Smooth muscle cell (in vitro differentiated cells): ENCODE measurements at regions not wholly inside any gene's neighbourhood (a gene's known extent, or its start where the extent isn't known, plus 50 kb on each side); places are given as distances from the start of the nearest gene placed in this dataset.

Experiments used
- DNase-seq: peaks from one replicate; lab custom pipeline; 2025; ENCODE audit not compliant: unreplicated experiment; lab: John Stamatoyannopoulos, UW
- H2AFZ ChIP-seq: fragments of 200-600 bp; sonication (generic); 2 replicates; pipeline ENCODE4 v1.6.0; 2016; ENCODE audit warnings: antibody characterized with exemption, low read depth, mild to moderate bottlenecking
- H3F3A ChIP-seq: fragments of 200-600 bp; sonication (generic); 2 replicates; pipeline ENCODE4 v1.6.0; 2017; ENCODE audit warnings: antibody characterized with exemption, low read depth
- H3K27ac ChIP-seq: fragments of 200-600 bp; sonication (generic); 2 replicates; pipeline ENCODE4 v1.5.1; 2016; ENCODE audit warnings: low read depth, mild to moderate bottlenecking
- H3K27me3 ChIP-seq: fragments of 200-600 bp; sonication (generic); 2 replicates; pipeline ENCODE4 v1.6.1; 2016; ENCODE audit warnings: low read depth, mild to moderate bottlenecking
- H3K36me3 ChIP-seq: fragments of 200-600 bp; sonication (generic); 2 replicates; pipeline ENCODE4 v1.5.1; 2016; ENCODE audit warnings: low read depth
- H3K4me1 ChIP-seq: fragments of 200-600 bp; sonication (generic); 2 replicates; pipeline ENCODE4 v1.5.1; 2016; ENCODE audit warnings: low read depth
- H3K4me2 ChIP-seq: fragments of 200-600 bp; sonication (generic); 2 replicates; pipeline ENCODE4 v1.6.0; 2016; ENCODE audit warnings: mild to moderate bottlenecking
- H3K4me3 ChIP-seq: fragments of 200-600 bp; sonication (generic); 2 replicates; pipeline ENCODE4 v1.5.1; 2016; ENCODE audit warnings: mild to moderate bottlenecking
- H3K79me2 ChIP-seq: fragments of 200-600 bp; sonication (generic); 2 replicates; pipeline ENCODE4 v1.6.0; 2016; ENCODE audit warnings: low read depth, mild to moderate bottlenecking
- H3K9ac ChIP-seq: fragments of 200-600 bp; sonication (generic); 2 replicates; pipeline ENCODE4 v1.6.0; 2016; ENCODE audit warnings: low read depth
- H3K9me3 ChIP-seq: fragments of 200-600 bp; sonication (generic); replicated peaks from 2 replicates; pipeline ENCODE4 v1.5.1; 2016; ENCODE audit warnings: low read depth
- H4K20me1 ChIP-seq: fragments of 200-600 bp; sonication (generic); 2 replicates; pipeline ENCODE4 v1.6.0; 2016; ENCODE audit warnings: low read depth
- CTCF ChIP-seq: fragments of 200-600 bp; sonication (generic); IDR thresholded peaks from 2 replicates; pipeline ENCODE4 v1.5.1; 2017; ENCODE audit warnings: borderline replicate concordance, mild to moderate bottlenecking, antibody characterized with exemption; ENCODE audit not compliant: insufficient read depth, poor library complexity, severe bottlenecking
- WGBS: methylation state at CpG from one replicate; pipeline ENCODE4 v1.1.7; 2016; ENCODE audit warnings: low lambda C conversion rate; 5-methylcytosine and 5-hydroxymethylcytosine counted together

GRCh38 chr6:88449770-88450169, 283.6 kb upstream of the CNR1 start:
- no peaks in the 10 kb centered on the region for H3K9me3 ChIP-seq
- no peak for TF ChIP-seq CTCF

GRCh38 chr6:88445188-88445965, 279.2 kb upstream of the CNR1 start:
- 94% methylated on average over 2 of the region's 2 CpGs for WGBS
- H3K79me2 ChIP-seq = no peaks in the 10 kb centered on the region
- H3K9me3 ChIP-seq = no peaks in the 10 kb centered on the region
- H3K9ac ChIP-seq = no peak overlapping the region
- TF ChIP-seq CTCF = no peak
- no peak overlapping the region for H3K4me2 ChIP-seq
- H3K36me3 ChIP-seq = no peaks in the 10 kb centered on the region
- H3K27ac ChIP-seq = no peak overlapping the region
- no peak for DNase-seq
- no peak overlapping the region for H2AFZ ChIP-seq
- H4K20me1 ChIP-seq = no peaks in the 10 kb centered on the region
- H3K27me3 ChIP-seq = no peaks in the 10 kb centered on the region
- no peaks in the 10 kb centered on the region for H3F3A ChIP-seq
- no peaks in the 10 kb centered on the region for H3K4me1 ChIP-seq
- H3K4me3 ChIP-seq = no peak overlapping the region

More at GRCh38 chr6:88449770-88450169, 283.6 kb upstream of the CNR1 start:
- no peaks in the 10 kb centered on the region for H3F3A ChIP-seq
- no peaks in the 10 kb centered on the region for H4K20me1 ChIP-seq
- H3K4me1 ChIP-seq = no peaks in the 10 kb centered on the region
- H3K4me2 ChIP-seq = no peak overlapping the region
- no peak overlapping the region for H3K4me3 ChIP-seq
- 71% methylated on average over 3 of the region's 3 CpGs for WGBS
- no peaks in the 10 kb centered on the region for H3K79me2 ChIP-seq
- no peak overlapping the region for H3K9ac ChIP-seq
- H3K27me3 ChIP-seq = no peaks in the 10 kb centered on the region
- no peaks in the 10 kb centered on the region for H3K36me3 ChIP-seq
- no peak for DNase-seq
- H3K27ac ChIP-seq = no peak overlapping the region
- no peak overlapping the region for H2AFZ ChIP-seq

- Histone ChIP-seq H3K9ac (no peak overlapping the region), H3K9me3 (no peaks in the 10 kb centered on the region), H3K36me3 (no peaks in the 10 kb centered on the region), H3F3A (no peaks in the 10 kb centered on the region), H2AFZ (no peak overlapping the region), H3K27ac (no peak overlapping the region), H3K79me2 (no peaks in the 10 kb centered on the region), H4K20me1 (no peaks in the 10 kb centered on the region), H3K4me2 (no peak overlapping the region), H3K27me3 (no peaks in the 10 kb centered on the region), H3K4me1 (no peaks in the 10 kb centered on the region), H3K4me3 (no peak overlapping the region)
- 92% methylated on average over 1 of the region's 1 CpG for WGBS
- DNase-seq = no peak
- no peak for TF ChIP-seq CTCF
These were observed 277.4 kb upstream of the CNR1 start for GRCh38 chr6:88443554-88443953.

GRCh38 chr6:88442737-88443136, 276.6 kb upstream of the CNR1 start:
- Histone ChIP-seq H3K27ac (no peak overlapping the region), H3K9ac (no peak overlapping the region), H3F3A (no peaks in the 10 kb centered on the region), H3K27me3 (no peaks in the 10 kb centered on the region), H3K4me1 (no peaks in the 10 kb centered on the region), H3K79me2 (no peaks in the 10 kb centered on the region), H3K4me3 (no peak overlapping the region), H3K4me2 (no peak overlapping the region), H4K20me1 (no peaks in the 10 kb centered on the region), H3K9me3 (no peaks in the 10 kb centered on the region), H2AFZ (no peak overlapping the region), H3K36me3 (no peaks in the 10 kb centered on the region)
- 96% methylated on average over 4 of the region's 4 CpGs for WGBS
- no peak for DNase-seq
- no peak for TF ChIP-seq CTCF
